ENCODE measurements at regions not wholly inside any gene's neighbourhood (a gene's known extent, or its start where the extent isn't known, plus 50 kb on each side); places are given as distances from the start of the nearest gene placed in this dataset.

DNA sequence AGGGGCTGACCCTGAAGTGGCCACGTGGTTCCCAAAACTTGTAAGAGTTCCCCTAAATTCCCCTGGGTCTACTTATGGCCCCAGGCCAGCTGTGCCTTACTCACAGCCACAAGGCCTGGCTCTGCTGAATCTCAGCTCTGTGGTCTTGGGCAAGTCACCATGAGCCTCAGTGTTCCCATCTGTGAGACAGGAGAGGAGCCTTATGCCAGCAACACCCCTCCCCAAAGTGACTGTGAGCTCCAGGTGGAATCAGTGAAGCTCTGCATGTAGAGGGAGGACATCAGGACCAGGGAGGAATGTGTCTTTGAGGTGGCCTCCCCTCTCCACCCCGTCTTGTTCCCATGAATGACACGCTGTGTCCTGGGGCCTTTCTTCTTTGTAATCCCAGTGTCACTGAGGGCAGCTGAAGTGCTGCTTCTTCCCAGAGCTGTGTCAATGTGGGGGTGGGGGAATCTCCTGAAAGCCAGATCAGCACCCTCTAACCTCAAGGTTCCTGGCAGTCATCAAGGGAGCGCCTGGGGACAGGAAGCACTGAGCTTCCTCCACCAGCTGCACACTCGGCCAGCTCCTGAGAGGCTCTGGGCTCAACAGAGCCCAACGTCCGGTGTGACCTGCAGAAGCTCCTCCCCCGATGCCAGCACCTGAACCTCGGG, 258.9 kb downstream of the UACA start:
- Histone ChIP-seq H3K36me3 (ENCODE audit: control insufficient read depth in 3 of 3, insufficient read depth in 3 of 3, low read length in 3 of 3) (no peaks in the 10 kb centered on the region), H3K4me1 (ENCODE audit: control insufficient read depth in 3 of 3, insufficient read depth in 3 of 3, low read length in 3 of 3) (peaks cover 31 to 46% (median 36%) of the 10 kb centered on the region in 3 donors), H3K9me3 (ENCODE audit: control insufficient read depth in 3 of 3, low read length in 3 of 3) (no peaks in the 10 kb centered on the region), H3K9ac (ENCODE audit: low read depth in 1 of 3, low read length in 3 of 3) (peak overlapping the region in 1 of 3 donors; percentile 8), H3K27me3 (ENCODE audit: control insufficient read depth in 3 of 3, insufficient read depth in 3 of 3, low read length in 3 of 3) (no peaks in the 10 kb centered on the region), H3K27ac (ENCODE audit: low read depth, low read length) (no peak overlapping the region), H3K4me3 (ENCODE audit: low read length in 3 of 3) (no peak overlapping the region)

DNA sequence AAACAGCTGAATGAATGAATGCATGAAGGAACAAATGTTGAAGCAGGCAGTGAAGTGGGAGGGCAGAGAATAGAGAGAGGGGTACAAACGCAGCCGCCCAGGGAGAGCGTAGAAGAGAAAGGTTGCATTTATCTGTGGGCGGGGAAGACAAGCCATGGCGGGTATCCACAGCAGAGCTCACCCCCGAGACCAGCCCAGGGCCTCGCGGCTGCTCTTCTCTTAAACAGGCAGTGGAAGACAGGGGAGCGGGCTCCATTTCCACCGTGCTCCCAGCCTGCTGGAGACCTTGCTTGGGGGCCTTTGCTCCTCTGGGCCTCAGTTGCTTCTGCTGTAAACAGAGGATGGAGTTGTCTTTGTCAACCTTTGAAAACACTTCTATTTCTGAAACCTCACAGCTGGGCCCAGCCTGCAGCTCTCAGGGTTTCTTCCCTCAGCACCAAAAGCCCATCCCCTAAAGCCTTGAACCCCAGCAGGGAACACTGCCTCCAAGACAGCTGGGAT, 259.5 kb downstream of the UACA start:
- no peaks in the 10 kb centered on the region for H3K9me3 ChIP-seq (ENCODE audit: control insufficient read depth in 3 of 3, low read length in 3 of 3)
- H3K27ac ChIP-seq (ENCODE audit: low read depth, low read length) = no peak overlapping the region
- H3K9ac ChIP-seq (ENCODE audit: low read depth in 1 of 3, low read length in 3 of 3) = no peak overlapping the region
- no peaks in the 10 kb centered on the region for H3K27me3 ChIP-seq (ENCODE audit: control insufficient read depth in 3 of 3, insufficient read depth in 3 of 3, low read length in 3 of 3)
- H3K4me1 ChIP-seq (ENCODE audit: control insufficient read depth in 3 of 3, insufficient read depth in 3 of 3, low read length in 3 of 3) = peaks cover 31 to 40% (median 32%) of the 10 kb centered on the region in 3 donors
- no peaks in the 10 kb centered on the region for H3K36me3 ChIP-seq (ENCODE audit: control insufficient read depth in 3 of 3, insufficient read depth in 3 of 3, low read length in 3 of 3)
- H3K4me3 ChIP-seq (ENCODE audit: low read length in 3 of 3) = no peak overlapping the region

DNA sequence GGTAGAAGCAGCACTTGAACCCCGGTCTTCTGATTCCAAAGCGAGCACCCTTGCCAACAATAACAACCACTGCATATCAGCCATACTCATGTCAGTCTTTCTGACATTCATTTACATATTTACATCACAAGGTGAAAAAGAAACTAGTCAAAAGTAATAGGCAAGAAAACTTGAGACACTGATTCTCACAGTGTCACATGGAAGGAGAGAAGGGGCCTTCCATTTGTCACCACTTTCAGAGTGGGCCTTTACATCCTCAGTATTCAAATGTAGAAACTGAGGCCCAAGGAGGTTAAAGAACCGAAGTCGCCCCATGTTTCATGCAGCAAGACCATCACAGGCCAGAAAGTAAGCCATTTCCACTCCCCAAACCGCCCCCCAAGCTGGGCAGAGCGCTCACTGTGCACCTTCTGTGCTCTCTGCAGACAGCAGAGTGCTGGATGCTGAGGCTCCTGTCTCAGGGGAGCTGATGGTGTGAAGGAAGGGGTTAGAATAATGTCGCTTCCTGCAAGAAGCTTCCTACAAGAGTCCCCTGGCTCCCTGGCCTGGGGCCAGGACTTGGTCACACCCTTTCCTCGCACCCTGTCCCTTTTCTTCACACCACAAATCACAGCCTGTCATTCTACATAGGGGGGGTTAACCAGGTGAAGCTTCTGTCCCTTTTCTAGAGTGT, 260.1 kb downstream of the UACA start:
- no peaks in the 10 kb centered on the region for H3K27me3 ChIP-seq (ENCODE audit: control insufficient read depth in 3 of 3, insufficient read depth in 3 of 3, low read length in 3 of 3)
- no peak overlapping the region for H3K4me3 ChIP-seq (ENCODE audit: low read length in 3 of 3)
- peaks cover 26 to 35% (median 29%) of the 10 kb centered on the region in 3 donors for H3K4me1 ChIP-seq (ENCODE audit: control insufficient read depth in 3 of 3, insufficient read depth in 3 of 3, low read length in 3 of 3)
- no peaks in the 10 kb centered on the region for H3K36me3 ChIP-seq (ENCODE audit: control insufficient read depth in 3 of 3, insufficient read depth in 3 of 3, low read length in 3 of 3)
- no peak overlapping the region for H3K27ac ChIP-seq (ENCODE audit: low read depth, low read length)
- H3K9ac ChIP-seq (ENCODE audit: low read depth in 1 of 3, low read length in 3 of 3) = no peak overlapping the region
- H3K9me3 ChIP-seq (ENCODE audit: control insufficient read depth in 3 of 3, low read length in 3 of 3) = no peaks in the 10 kb centered on the region

DNA sequence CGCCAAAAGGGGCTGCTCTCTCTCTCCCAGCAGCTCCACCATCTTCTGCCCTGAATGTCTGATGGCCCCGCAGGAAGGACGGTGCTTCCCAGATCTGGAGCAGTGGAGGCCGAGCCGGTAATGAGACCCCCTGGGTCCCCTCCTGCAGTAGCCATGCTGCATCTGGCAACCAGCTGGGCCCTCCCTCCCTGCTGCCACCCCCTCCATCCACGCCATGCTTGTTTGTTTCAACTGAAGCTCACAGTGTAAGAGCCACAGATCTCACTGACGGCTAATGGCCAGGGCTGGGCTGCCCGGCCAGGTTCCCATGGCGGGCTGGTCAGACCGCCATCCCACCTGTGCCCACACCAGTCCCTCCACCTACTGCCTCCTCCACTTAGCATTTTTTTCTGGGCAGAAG, 260.8 kb downstream of the UACA start:
- Histone ChIP-seq H3K9ac (ENCODE audit: low read depth in 1 of 3, low read length in 3 of 3) (no peak overlapping the region), H3K27me3 (ENCODE audit: control insufficient read depth in 3 of 3, insufficient read depth in 3 of 3, low read length in 3 of 3) (no peaks in the 10 kb centered on the region), H3K4me3 (ENCODE audit: low read length in 3 of 3) (no peak overlapping the region), H3K27ac (ENCODE audit: low read depth, low read length) (no peak overlapping the region), H3K9me3 (ENCODE audit: control insufficient read depth in 3 of 3, low read length in 3 of 3) (no peaks in the 10 kb centered on the region), H3K36me3 (ENCODE audit: control insufficient read depth in 3 of 3, insufficient read depth in 3 of 3, low read length in 3 of 3) (no peaks in the 10 kb centered on the region), H3K4me1 (ENCODE audit: control insufficient read depth in 3 of 3, insufficient read depth in 3 of 3, low read length in 3 of 3) (peaks cover 29 to 35% (median 30%) of the 10 kb centered on the region in 3 donors)

DNA sequence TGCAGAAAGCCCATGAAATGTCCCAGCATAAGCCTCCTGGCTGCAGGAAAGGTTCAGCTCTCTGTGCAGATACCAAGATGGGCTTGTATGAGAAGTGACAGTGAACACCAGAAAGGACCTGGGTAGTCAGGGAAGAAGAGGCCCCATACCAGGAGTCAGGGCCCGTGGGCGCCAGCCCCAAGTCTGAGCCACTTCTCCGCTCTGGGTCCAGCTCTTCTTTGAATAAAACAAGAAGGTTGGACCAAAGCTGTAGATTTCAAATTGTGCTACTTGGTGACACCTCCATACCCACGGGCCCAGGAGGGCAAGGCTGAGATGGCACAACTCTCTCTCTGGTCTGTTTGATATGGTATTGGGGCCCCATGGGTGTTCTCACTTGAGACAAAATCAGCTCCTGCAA, 261.5 kb downstream of the UACA start:
- Histone ChIP-seq H3K27ac (ENCODE audit: low read depth, low read length) (no peak overlapping the region), H3K9me3 (ENCODE audit: control insufficient read depth in 3 of 3, low read length in 3 of 3) (no peaks in the 10 kb centered on the region), H3K9ac (ENCODE audit: low read depth in 1 of 3, low read length in 3 of 3) (no peak overlapping the region), H3K4me3 (ENCODE audit: low read length in 3 of 3) (no peak overlapping the region), H3K36me3 (ENCODE audit: control insufficient read depth in 3 of 3, insufficient read depth in 3 of 3, low read length in 3 of 3) (no peaks in the 10 kb centered on the region), H3K27me3 (ENCODE audit: control insufficient read depth in 3 of 3, insufficient read depth in 3 of 3, low read length in 3 of 3) (no peaks in the 10 kb centered on the region), H3K4me1 (ENCODE audit: control insufficient read depth in 3 of 3, insufficient read depth in 3 of 3, low read length in 3 of 3) (peaks cover 29 to 35% (median 30%) of the 10 kb centered on the region in 3 donors)

GRCh38 chr15:70501121-70501727, 262.1 kb downstream of the UACA start:
- Histone ChIP-seq H3K27me3 (ENCODE audit: control insufficient read depth in 3 of 3, insufficient read depth in 3 of 3, low read length in 3 of 3) (no peaks in the 10 kb centered on the region), H3K36me3 (ENCODE audit: control insufficient read depth in 3 of 3, insufficient read depth in 3 of 3, low read length in 3 of 3) (no peaks in the 10 kb centered on the region), H3K4me3 (ENCODE audit: low read length in 3 of 3) (no peak overlapping the region), H3K9me3 (ENCODE audit: control insufficient read depth in 3 of 3, low read length in 3 of 3) (no peaks in the 10 kb centered on the region), H3K9ac (ENCODE audit: low read depth in 1 of 3, low read length in 3 of 3) (no peak overlapping the region), H3K27ac (ENCODE audit: low read depth, low read length) (no peak overlapping the region), H3K4me1 (ENCODE audit: control insufficient read depth in 3 of 3, insufficient read depth in 3 of 3, low read length in 3 of 3) (peaks cover 28 to 34% (median 29%) of the 10 kb centered on the region in 3 donors)

- no peak overlapping the region for H3K4me3 ChIP-seq (ENCODE audit: low read length in 3 of 3)
- H3K4me1 ChIP-seq (ENCODE audit: control insufficient read depth in 3 of 3, insufficient read depth in 3 of 3, low read length in 3 of 3) = peaks cover 16 to 21% (median 18%) of the 10 kb centered on the region in 3 donors
- no peak overlapping the region for H3K27ac ChIP-seq (ENCODE audit: low read depth, low read length)
- H3K27me3 ChIP-seq (ENCODE audit: control insufficient read depth in 3 of 3, insufficient read depth in 3 of 3, low read length in 3 of 3) = no peaks in the 10 kb centered on the region
- no peaks in the 10 kb centered on the region for H3K9me3 ChIP-seq (ENCODE audit: control insufficient read depth in 3 of 3, low read length in 3 of 3)
- no peaks in the 10 kb centered on the region for H3K36me3 ChIP-seq (ENCODE audit: control insufficient read depth in 3 of 3, insufficient read depth in 3 of 3, low read length in 3 of 3)
- no peak overlapping the region for H3K9ac ChIP-seq (ENCODE audit: low read depth in 1 of 3, low read length in 3 of 3)
Observed at GRCh38 chr15:70499791-70500190, 263.6 kb downstream of the UACA start.

- Histone ChIP-seq H3K27me3 (ENCODE audit: control insufficient read depth in 3 of 3, insufficient read depth in 3 of 3, low read length in 3 of 3) (no peaks in the 10 kb centered on the region), H3K9me3 (ENCODE audit: control insufficient read depth in 3 of 3, low read length in 3 of 3) (no peaks in the 10 kb centered on the region), H3K36me3 (ENCODE audit: control insufficient read depth in 3 of 3, insufficient read depth in 3 of 3, low read length in 3 of 3) (no peaks in the 10 kb centered on the region), H3K27ac (ENCODE audit: low read depth, low read length) (no peak overlapping the region), H3K9ac (ENCODE audit: low read depth in 1 of 3, low read length in 3 of 3) (no peak overlapping the region), H3K4me3 (ENCODE audit: low read length in 3 of 3) (no peak overlapping the region), H3K4me1 (ENCODE audit: control insufficient read depth in 3 of 3, insufficient read depth in 3 of 3, low read length in 3 of 3) (peaks cover 2 to 8% (median 4%) of the 10 kb centered on the region in 3 donors)
Observed at GRCh38 chr15:70498096-70498626, 265.2 kb downstream of the UACA start.

GRCh38 chr15:70497661-70498060, 265.7 kb downstream of the UACA start:
- peaks cover 0 to 8% (median 4%) of the 10 kb centered on the region in 3 donors for H3K4me1 ChIP-seq (ENCODE audit: control insufficient read depth in 3 of 3, insufficient read depth in 3 of 3, low read length in 3 of 3)
- H3K27me3 ChIP-seq (ENCODE audit: control insufficient read depth in 3 of 3, insufficient read depth in 3 of 3, low read length in 3 of 3) = no peaks in the 10 kb centered on the region
- no peaks in the 10 kb centered on the region for H3K9me3 ChIP-seq (ENCODE audit: control insufficient read depth in 3 of 3, low read length in 3 of 3)
- no peaks in the 10 kb centered on the region for H3K36me3 ChIP-seq (ENCODE audit: control insufficient read depth in 3 of 3, insufficient read depth in 3 of 3, low read length in 3 of 3)
- H3K4me3 ChIP-seq (ENCODE audit: low read length in 3 of 3) = no peak overlapping the region
- no peak overlapping the region for H3K27ac ChIP-seq (ENCODE audit: low read depth, low read length)
- H3K9ac ChIP-seq (ENCODE audit: low read depth in 1 of 3, low read length in 3 of 3) = no peak overlapping the region

All from skeletal muscle tissue (tissue), 3 donors.